HepG2 (cell line): ENCODE measurements at regions not wholly inside any gene's neighbourhood (a gene's known extent, or its start where the extent isn't known, plus 50 kb on each side); places are given as distances from the start of the nearest gene placed in this dataset.

Experiments used
- ATAC-seq: fragments of 200-7000 bp; cut with Tn5 transposase; 3 replicates; pipeline ENCODE4 v1.9.1; 2020; ENCODE audit warnings: mild to moderate bottlenecking, moderate library complexity
- BruUV-seq: library from RNA; stranded (reverse); fragments of 400-500 nt; replicated peaks from 2 replicates; lab custom pipeline; 2021; lab: Mats Ljungman, UMichigan
- CTCF ChIA-PET: fragments of 300-600 bp; formaldehyde crosslinking; extraction: SDS; loops from one replicate; lab custom pipeline; 2021; ENCODE audit warnings: low total read pairs, inconsistent platforms, low intra/inter-chr PET ratio; lab: Yijun Ruan, JAX
- POLR2A ChIA-PET: fragments of 350-600 bp; sonication (Branson Sonifier 250); formaldehyde crosslinking; loops from one replicate; lab custom pipeline; 2020; ENCODE audit warnings: antibody characterized with exemption, inconsistent platforms; lab: Yijun Ruan, JAX
- DNase-seq: peaks from one replicate; pipeline ENCODE4 v3.0.0-alpha.2; 2015; ENCODE audit warnings: low spot score
- FAIRE-seq: peaks from 3 replicates; lab custom pipeline; 2011; peaks lifted over from hg19 to GRCh38; lab: Jason Lieb, UNC
- H2AFZ ChIP-seq: one replicate; pipeline ENCODE4 v1.6.1; 2011; ENCODE audit warnings: low read length, inconsistent platforms
- H3K27ac ChIP-seq: fragments of 300-600 bp; 3 replicates; pipeline ENCODE4 v1.8.0; 2011; ENCODE audit warnings: mixed run types, mild to moderate bottlenecking, mixed read lengths, low read length, inconsistent platforms; ENCODE audit not compliant: insufficient read depth; ENCODE audit errors: extremely low read length
- H3K27me3 ChIP-seq, 2 experiments: fragments of 200-600 bp in 1 of 2; 2 replicates in 1 of 2; 3 replicates in 1 of 2; pipeline versions ENCODE4 v1.6.0 to v1.8.0; 2011; ENCODE audit warnings: low read length in 2 of 2, mild to moderate bottlenecking in 2 of 2, moderate library complexity in 2 of 2, inconsistent platforms in 1 of 2; ENCODE audit not compliant: insufficient read depth in 2 of 2, control insufficient read depth in 1 of 2
- H3K36me3 ChIP-seq, 2 experiments: fragments of 200-600 bp in 1 of 2; replicated peaks in 1 of 2; 2 replicates in 1 of 2; 3 replicates in 1 of 2; pipeline versions ENCODE4 v1.5.1 to v1.8.0; 2011; ENCODE audit warnings: low read length in 2 of 2, inconsistent platforms in 1 of 2; ENCODE audit not compliant: insufficient read depth in 2 of 2, control insufficient read depth in 1 of 2
- H3K4me1 ChIP-seq: 2 replicates; pipeline ENCODE4 v1.5.1; 2012; ENCODE audit warnings: low read length, inconsistent platforms; ENCODE audit not compliant: insufficient read depth
- H3K4me2 ChIP-seq: 2 replicates; pipeline ENCODE4 v1.6.0; 2011; ENCODE audit warnings: low read depth, low read length, inconsistent platforms
- H3K4me3 ChIP-seq, 3 experiments: fragments of 200-600 bp in 1 of 3; sonication (generic), shearing (Covaris generic) in 1 of 3; replicated peaks in 1 of 3; 2 replicates each; pipeline ENCODE4 v1.5.1; 2011 to 2016; ENCODE audit warnings: low read length in 3 of 3, inconsistent platforms in 2 of 3, low read depth in 2 of 3, mild to moderate bottlenecking in 2 of 3, control low read depth in 1 of 3, mixed read lengths in 1 of 3; ENCODE audit not compliant: insufficient read depth in 1 of 3
- H3K79me2 ChIP-seq: one replicate; pipeline ENCODE4 v1.6.1; 2011; ENCODE audit warnings: low read length, inconsistent platforms; ENCODE audit not compliant: insufficient read depth
- H3K9ac ChIP-seq: 2 replicates; pipeline ENCODE4 v1.6.0; 2011; ENCODE audit warnings: mild to moderate bottlenecking, low read depth, low read length, inconsistent platforms; ENCODE audit not compliant: insufficient read depth
- H3K9me3 ChIP-seq: 2 replicates; pipeline ENCODE4 v1.5.1; 2012; ENCODE audit warnings: mild to moderate bottlenecking, low read length
- H4K20me1 ChIP-seq: 2 replicates; pipeline ENCODE4 v1.6.0; 2011; ENCODE audit warnings: inconsistent platforms, mild to moderate bottlenecking, low read length, moderate library complexity; ENCODE audit not compliant: insufficient read depth
- HMG20B ChIP-seq: conservative IDR thresholded peaks from 2 replicates; pipeline ENCODE4 v1.6.1; 2016; ENCODE audit warnings: missing genetic modification reagents, missing compliant biosample characterization
- ZNF558 ChIP-seq: sonication (generic); formaldehyde crosslinking; IDR thresholded peaks from 2 replicates; pipeline ENCODE4 v1.9.0; 2022; ENCODE audit warnings: mild to moderate bottlenecking, missing genetic modification reagents, borderline replicate concordance
- WGBS: methylation state at CpG from one replicate; pipeline ENCODE4 v1.1.6; 2017; ENCODE audit warnings: low lambda C conversion rate; 5-methylcytosine and 5-hydroxymethylcytosine counted together
- in situ Hi-C: cut with HindIII; loops from 2 replicates; pipeline ENCODE4 v1.10.0; 2017; ENCODE audit warnings: low pct_unique_long_range_greater_than_20kb; ENCODE audit not compliant: extremely low pct_ligation_motif_present
- intact Hi-C: fragments of 100-400 bp; cut with micrococcal nuclease; formaldehyde crosslinking; loops from one replicate; pipeline ENCODE4 v1.10.0; 2022; ENCODE audit not compliant: unreplicated experiment
- TF ChIP-seq, protein P1 (sequence below): sonication (generic); formaldehyde crosslinking; IDR thresholded peaks from 2 replicates; pipeline ENCODE4 v1.8.1; 2023; ENCODE audit warnings: missing genetic modification reagents, mild to moderate bottlenecking, borderline replicate concordance
- TF ChIP-seq, protein P2 (sequence below): sonication (generic); formaldehyde crosslinking; conservative IDR thresholded peaks from 2 replicates; pipeline ENCODE4 v1.8.0; 2022; ENCODE audit warnings: missing genetic modification reagents
- TF ChIP-seq, protein P3 (sequence below): sonication (generic); formaldehyde crosslinking; IDR thresholded peaks from 2 replicates; pipeline ENCODE4 v1.4.0; 2020; ENCODE audit warnings: mild to moderate bottlenecking, missing genetic modification reagents

DNA sequence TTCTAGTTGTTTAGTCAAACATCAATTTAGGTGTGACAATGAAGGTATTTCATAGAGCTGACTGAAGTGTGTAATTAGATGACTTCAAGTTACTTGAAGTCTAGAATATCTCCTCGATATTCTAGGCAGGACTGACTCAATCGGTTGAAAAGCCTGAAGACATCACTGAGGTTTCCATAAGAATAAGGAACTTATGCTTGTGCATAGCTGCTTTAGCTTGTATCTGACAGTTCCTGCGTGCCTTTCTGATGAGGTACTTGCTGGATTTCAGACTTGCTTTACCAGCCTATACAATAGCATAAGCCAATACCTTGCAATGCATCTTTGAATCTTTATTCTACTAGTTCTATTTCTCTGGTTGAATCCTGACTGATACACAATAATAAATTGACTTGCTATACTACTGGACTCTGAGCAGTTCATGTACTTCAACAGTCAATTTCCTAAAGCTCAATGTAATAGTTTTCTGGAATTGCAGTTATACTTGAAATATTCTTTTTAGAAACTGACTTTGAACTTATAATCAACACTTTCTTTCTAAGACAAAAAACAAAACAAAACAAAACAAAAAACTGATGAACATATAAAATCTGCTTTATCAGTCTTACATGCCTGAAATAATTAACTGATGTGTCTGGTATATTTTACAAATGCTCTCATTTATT, 1534.8 kb downstream of the SLITRK5 start:
- CTCF ChIA-PET: no interaction called here
- H3K9ac ChIP-seq: no peak overlapping the region
- TF ChIP-seq, protein P1, sequence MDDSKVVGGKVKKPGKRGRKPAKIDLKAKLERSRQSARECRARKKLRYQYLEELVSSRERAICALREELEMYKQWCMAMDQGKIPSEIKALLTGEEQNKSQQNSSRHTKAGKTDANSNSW (CRISPR knock-in tag): no peak
- TF ChIP-seq, protein P2, sequence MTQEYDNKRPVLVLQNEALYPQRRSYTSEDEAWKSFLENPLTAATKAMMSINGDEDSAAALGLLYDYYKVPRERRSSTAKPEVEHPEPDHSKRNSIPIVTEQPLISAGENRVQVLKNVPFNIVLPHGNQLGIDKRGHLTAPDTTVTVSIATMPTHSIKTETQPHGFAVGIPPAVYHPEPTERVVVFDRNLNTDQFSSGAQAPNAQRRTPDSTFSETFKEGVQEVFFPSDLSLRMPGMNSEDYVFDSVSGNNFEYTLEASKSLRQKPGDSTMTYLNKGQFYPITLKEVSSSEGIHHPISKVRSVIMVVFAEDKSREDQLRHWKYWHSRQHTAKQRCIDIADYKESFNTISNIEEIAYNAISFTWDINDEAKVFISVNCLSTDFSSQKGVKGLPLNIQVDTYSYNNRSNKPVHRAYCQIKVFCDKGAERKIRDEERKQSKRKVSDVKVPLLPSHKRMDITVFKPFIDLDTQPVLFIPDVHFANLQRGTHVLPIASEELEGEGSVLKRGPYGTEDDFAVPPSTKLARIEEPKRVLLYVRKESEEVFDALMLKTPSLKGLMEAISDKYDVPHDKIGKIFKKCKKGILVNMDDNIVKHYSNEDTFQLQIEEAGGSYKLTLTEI: no peak
- no peak for TF ChIP-seq ZNF558 (CRISPR knock-in tag)
- TF ChIP-seq, protein P3, sequence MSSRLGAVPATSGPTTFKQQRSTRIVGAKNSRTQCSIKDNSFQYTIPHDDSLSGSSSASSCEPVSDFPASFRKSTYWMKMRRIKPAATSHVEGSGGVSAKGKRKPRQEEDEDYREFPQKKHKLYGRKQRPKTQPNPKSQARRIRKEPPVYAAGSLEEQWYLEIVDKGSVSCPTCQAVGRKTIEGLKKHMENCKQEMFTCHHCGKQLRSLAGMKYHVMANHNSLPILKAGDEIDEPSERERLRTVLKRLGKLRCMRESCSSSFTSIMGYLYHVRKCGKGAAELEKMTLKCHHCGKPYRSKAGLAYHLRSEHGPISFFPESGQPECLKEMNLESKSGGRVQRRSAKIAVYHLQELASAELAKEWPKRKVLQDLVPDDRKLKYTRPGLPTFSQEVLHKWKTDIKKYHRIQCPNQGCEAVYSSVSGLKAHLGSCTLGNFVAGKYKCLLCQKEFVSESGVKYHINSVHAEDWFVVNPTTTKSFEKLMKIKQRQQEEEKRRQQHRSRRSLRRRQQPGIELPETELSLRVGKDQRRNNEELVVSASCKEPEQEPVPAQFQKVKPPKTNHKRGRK: no peak
- no peak for TF ChIP-seq HMG20B (CRISPR knock-in tag)
- TF ChIP-seq, all 625 proteins: peak for 0
- no peak for DNase-seq
- Histone ChIP-seq H3K27ac (no peak overlapping the region), H3K9me3 (no peaks in the 10 kb centered on the region), H4K20me1 (no peaks in the 10 kb centered on the region), H3K4me2 (no peak overlapping the region), H3K27me3 (no peaks in the 10 kb centered on the region), H3K36me3 (no peaks in the 10 kb centered on the region), H3K4me1 (no peaks in the 10 kb centered on the region), H2AFZ (no peak overlapping the region), H3K4me3 (no peak overlapping the region), H3K79me2 (no peaks in the 10 kb centered on the region)
- POLR2A ChIA-PET: no interaction called here
- in situ Hi-C loops: no loop called here
- FAIRE-seq: no peak
- WGBS: 11% methylated on average over 3 of the region's 3 CpGs
- no TSS peak for BruUV-seq
- intact Hi-C loops: no loop called here
- no peak for ATAC-seq
